ENCODE measurements at regions not wholly inside any gene's neighbourhood (a gene's known extent, or its start where the extent isn't known, plus 50 kb on each side); places are given as distances from the start of the nearest gene placed in this dataset.

- intact Hi-C loops (cut with DNase I; ENCODE audit: low total_unique reads) (no loop called here), in situ Hi-C loops (cut with MboI; ENCODE audit: low pct_ligation_motif_present in 1 of 4, low pct_unique_long_range_greater_than_20kb in 1 of 4, low sequenced_read_pairs in 3 of 4) (no loop called here)
- WGBS, 2 donors (ENCODE audit: low coverage in 1 of 2): 38 to 51% methylated on average over 3 to 4 of the region's 4 CpGs
- peaks cover 4 to 18% (median 9%) of the 10 kb centered on the region in 4 donors for H3K4me1 ChIP-seq
- peak overlapping the region; percentile 71 to 86 (median 76) for H3K27ac ChIP-seq
- DNase-seq: no peak
- H3K36me3 ChIP-seq: no peaks in the 10 kb centered on the region
- TF ChIP-seq EP300 (IDR thresholded peaks at IDR 0.05; ENCODE audit: low read depth): peak; percentile 0
- TF ChIP-seq POLR2A (IDR thresholded peaks at IDR 0.05): no peak
- no peak for TF ChIP-seq CTCF (IDR thresholded peaks at IDR 0.05)
- TF ChIP-seq POLR2AphosphoS5 (IDR thresholded peaks at IDR 0.05): peak; percentile 12 to 59 (median 45)
- no peaks in the 10 kb centered on the region for H3K9me3 ChIP-seq
- H3K4me3 ChIP-seq: no peak overlapping the region
- H3K27me3 ChIP-seq: no peaks in the 10 kb centered on the region
Observed at GRCh38 chr15:39491886-39492490, 88.9 kb upstream of the THBS1 start.

GRCh38 chr15:39493424-39494067, 87.3 kb upstream of the THBS1 start:
- H3K4me1 ChIP-seq: peaks cover 4 to 11% (median 10%) of the 10 kb centered on the region in 4 donors
- DNase-seq: no peak

GRCh38 chr15:39494462-39494861, 86.4 kb upstream of the THBS1 start:
- in situ Hi-C loops (cut with MboI; ENCODE audit: low pct_ligation_motif_present in 1 of 4, low pct_unique_long_range_greater_than_20kb in 1 of 4, low sequenced_read_pairs in 3 of 4) (no loop called here), intact Hi-C loops (cut with DNase I; ENCODE audit: low total_unique reads) (no loop called here)
- 69 to 84% methylated on average over 2 of the region's 2 CpGs for WGBS, 2 donors (ENCODE audit: low coverage in 1 of 2)
- H3K9me3 ChIP-seq: no peaks in the 10 kb centered on the region
- no peak overlapping the region for H3K27ac ChIP-seq
- peaks cover 4 to 8% (median 5%) of the 10 kb centered on the region in 4 donors for H3K4me1 ChIP-seq
- H3K27me3 ChIP-seq: no peaks in the 10 kb centered on the region
- no peak overlapping the region for H3K4me3 ChIP-seq
- H3K36me3 ChIP-seq: no peaks in the 10 kb centered on the region
- DNase-seq: no peak
- TF ChIP-seq POLR2AphosphoS5 (IDR thresholded peaks at IDR 0.05) (no peak), EP300 (IDR thresholded peaks at IDR 0.05; ENCODE audit: low read depth) (no peak), POLR2A (IDR thresholded peaks at IDR 0.05) (no peak), CTCF (IDR thresholded peaks at IDR 0.05) (no peak)

More at GRCh38 chr15:39493424-39494067, 87.3 kb upstream of the THBS1 start:
- no peak for TF ChIP-seq EP300 (IDR thresholded peaks at IDR 0.05; ENCODE audit: low read depth)
- TF ChIP-seq POLR2AphosphoS5 (IDR thresholded peaks at IDR 0.05): no peak
- no peak for TF ChIP-seq CTCF (IDR thresholded peaks at IDR 0.05)
- TF ChIP-seq POLR2A (IDR thresholded peaks at IDR 0.05): no peak
- in situ Hi-C loops (cut with MboI; ENCODE audit: low pct_ligation_motif_present in 1 of 4, low pct_unique_long_range_greater_than_20kb in 1 of 4, low sequenced_read_pairs in 3 of 4): no loop called here
- WGBS, 2 donors (ENCODE audit: low coverage in 1 of 2): 63 to 68% methylated on average over 3 of the region's 3 CpGs
- Histone ChIP-seq H3K4me3 (no peak overlapping the region), H3K36me3 (no peaks in the 10 kb centered on the region), H3K27ac (peak overlapping the region in 1 of 4 donors; percentile 86), H3K27me3 (no peaks in the 10 kb centered on the region), H3K9me3 (no peaks in the 10 kb centered on the region)
- intact Hi-C loops (cut with DNase I; ENCODE audit: low total_unique reads): no loop called here

GRCh38 chr15:39495871-39496840, 84.7 kb upstream of the THBS1 start:
- H3K9me3 ChIP-seq: no peaks in the 10 kb centered on the region
- intact Hi-C loops (cut with DNase I; ENCODE audit: low total_unique reads) (no loop called here), in situ Hi-C loops (cut with MboI; ENCODE audit: low pct_ligation_motif_present in 1 of 4, low pct_unique_long_range_greater_than_20kb in 1 of 4, low sequenced_read_pairs in 3 of 4) (no loop called here)
- peaks cover 4 to 8% (median 5%) of the 10 kb centered on the region in 4 donors for H3K4me1 ChIP-seq
- 53 to 72% methylated on average over 4 to 8 of the region's 8 CpGs for WGBS, 2 donors (ENCODE audit: low coverage in 1 of 2)
- peak overlapping the region in 3 of 4 donors; percentile 13 to 21 (median 20) for H3K27ac ChIP-seq
- no peaks in the 10 kb centered on the region for H3K36me3 ChIP-seq
- no peak for DNase-seq
- H3K4me3 ChIP-seq: no peak overlapping the region
- H3K27me3 ChIP-seq: no peaks in the 10 kb centered on the region
- no peak for TF ChIP-seq POLR2AphosphoS5 (IDR thresholded peaks at IDR 0.05)
- no peak for TF ChIP-seq POLR2A (IDR thresholded peaks at IDR 0.05)
- no peak for TF ChIP-seq CTCF (IDR thresholded peaks at IDR 0.05)
- no peak for TF ChIP-seq EP300 (IDR thresholded peaks at IDR 0.05; ENCODE audit: low read depth)

All from transverse colon (tissue), 4 donors.